ENCODE measurements at regions not wholly inside any gene's neighbourhood (a gene's known extent, or its start where the extent isn't known, plus 50 kb on each side); places are given as distances from the start of the nearest gene placed in this dataset.

DNA sequence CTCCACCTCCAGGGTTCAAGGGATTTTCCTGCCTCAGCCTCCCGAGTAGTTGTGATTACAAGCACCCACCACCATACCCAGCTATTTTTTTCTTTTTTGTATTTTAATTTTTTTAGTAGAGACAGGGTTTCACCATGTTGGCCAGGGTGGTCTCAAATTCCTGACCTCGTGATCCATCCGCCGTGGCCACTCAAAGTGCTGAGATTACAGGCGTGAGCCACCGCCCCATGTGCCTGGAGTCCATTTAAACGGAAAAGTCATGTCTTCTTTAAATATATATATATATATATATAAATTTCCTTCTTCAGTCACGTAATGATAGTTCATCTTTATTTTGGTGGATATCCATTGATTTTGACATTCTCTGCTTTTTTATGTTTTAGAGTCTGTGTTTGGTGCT, 264.0 kb upstream of the PITX2 start:
- no peak for TF ChIP-seq CTCF (IDR thresholded peaks at IDR 0.05; ENCODE audit: low read length)
- no peak for TF ChIP-seq EZH2 (optimal IDR thresholded peaks at IDR 0.05; ENCODE audit: low read depth, low read length)

Data from MM.1S (cell line).